Embryonic facial prominence (tissue), 1 donor: ENCODE measurements at regions not wholly inside any gene's neighbourhood (a gene's known extent, or its start where the extent isn't known, plus 50 kb on each side); places are given as distances from the start of the nearest gene placed in this dataset.
"Not testable (repeated sequence)": the region's sequence is repeated elsewhere in the genome, so short reads cannot be mapped to it uniquely, and the experiment has no call there.

Experiments
- DNase-seq: peaks from one replicate; pipeline ENCODE4 v3.0.0-alpha.2; 2016; ENCODE audit errors: extremely low spot score

- no peak for DNase-seq
These were observed 52.4 kb upstream of the GOLGA8J start for GRCh38 chr15:30030345-30030744.

- no peak for DNase-seq
These were observed 58.9 kb upstream of the GOLGA8J start for GRCh38 chr15:30023798-30024295.

- DNase-seq = no peak
These were observed 72.0 kb upstream of the GOLGA8J start for GRCh38 chr15:30010746-30011145.

GRCh38 chr15:30008156-30008555 is 74.6 kb upstream of the GOLGA8J start:
- DNase-seq = no peak

GRCh38 chr15:30001602-30002001 is 81.2 kb upstream of the GOLGA8J start:
- no peak for DNase-seq

- no peak for DNase-seq
These were observed 84.7 kb upstream of the GOLGA8J start for GRCh38 chr15:29998033-29998432.

- no peak for DNase-seq
These were observed 85.3 kb upstream of the GOLGA8J start for GRCh38 chr15:29997499-29997898.

- no peak for DNase-seq
These were observed 88.5 kb upstream of the GOLGA8J start for GRCh38 chr15:29994284-29994683.

- no peak for DNase-seq
These were observed 91.8 kb upstream of the GOLGA8J start for GRCh38 chr15:29990954-29991353.

- no peak for DNase-seq
These were observed 92.7 kb upstream of the GOLGA8J start for GRCh38 chr15:29990035-29990434.

GRCh38 chr15:29988701-29989100 is 94.1 kb upstream of the GOLGA8J start:
- DNase-seq = no peak

- no peak for DNase-seq
These were observed 95.8 kb upstream of the GOLGA8J start for GRCh38 chr15:29986946-29987345.

- DNase-seq = no peak
These were observed 104.1 kb upstream of the GOLGA8J start for GRCh38 chr15:29978411-29979382.

- not testable (repeated sequence) for DNase-seq
These were observed 108.7 kb upstream of the GOLGA8J start for GRCh38 chr15:29974056-29974455.

- no peak for DNase-seq
These were observed 110.7 kb upstream of the GOLGA8J start for GRCh38 chr15:29972051-29972450.

- DNase-seq = no peak
These were observed 112.4 kb upstream of the GOLGA8J start for GRCh38 chr15:29970402-29970695.

GRCh38 chr15:29969562-29970401 is 113.0 kb upstream of the GOLGA8J start:
- DNase-seq = no peak

- no peak for DNase-seq
These were observed 113.7 kb upstream of the GOLGA8J start for GRCh38 chr15:29968895-29969561.

GRCh38 chr15:29968099-29968894 is 114.5 kb upstream of the GOLGA8J start:
- DNase-seq = no peak

GRCh38 chr15:29962407-29962806 is 120.3 kb upstream of the GOLGA8J start:
- no peak for DNase-seq
